SU-DHL-6 (cell line): ENCODE measurements at regions not wholly inside any gene's neighbourhood (a gene's known extent, or its start where the extent isn't known, plus 50 kb on each side); places are given as distances from the start of the nearest gene placed in this dataset.

Source experiments
- EZH2phosphoT487 ChIP-seq: fragments of 200-600 bp; sonication (generic), shearing (Covaris generic); conservative IDR thresholded peaks from 2 replicates; pipeline ENCODE4 v1.6.1; 2018; ENCODE audit warnings: mild to moderate bottlenecking, antibody characterized with exemption, low read length, moderate library complexity, mixed read lengths
- TF ChIP-seq, protein P1 (sequence below): fragments of 200-600 bp; sonication (generic); IDR thresholded peaks from one replicate; pipeline ENCODE4 v1.5.1; 2017; ENCODE audit warnings: antibody characterized with exemption, mild to moderate bottlenecking, low read length, moderate library complexity; ENCODE audit not compliant: insufficient read depth, poor library complexity, severe bottlenecking

GRCh38 chr7:131625817-131626372 lies 69.5 kb upstream of the PODXL start:
- TF ChIP-seq, protein P1, sequence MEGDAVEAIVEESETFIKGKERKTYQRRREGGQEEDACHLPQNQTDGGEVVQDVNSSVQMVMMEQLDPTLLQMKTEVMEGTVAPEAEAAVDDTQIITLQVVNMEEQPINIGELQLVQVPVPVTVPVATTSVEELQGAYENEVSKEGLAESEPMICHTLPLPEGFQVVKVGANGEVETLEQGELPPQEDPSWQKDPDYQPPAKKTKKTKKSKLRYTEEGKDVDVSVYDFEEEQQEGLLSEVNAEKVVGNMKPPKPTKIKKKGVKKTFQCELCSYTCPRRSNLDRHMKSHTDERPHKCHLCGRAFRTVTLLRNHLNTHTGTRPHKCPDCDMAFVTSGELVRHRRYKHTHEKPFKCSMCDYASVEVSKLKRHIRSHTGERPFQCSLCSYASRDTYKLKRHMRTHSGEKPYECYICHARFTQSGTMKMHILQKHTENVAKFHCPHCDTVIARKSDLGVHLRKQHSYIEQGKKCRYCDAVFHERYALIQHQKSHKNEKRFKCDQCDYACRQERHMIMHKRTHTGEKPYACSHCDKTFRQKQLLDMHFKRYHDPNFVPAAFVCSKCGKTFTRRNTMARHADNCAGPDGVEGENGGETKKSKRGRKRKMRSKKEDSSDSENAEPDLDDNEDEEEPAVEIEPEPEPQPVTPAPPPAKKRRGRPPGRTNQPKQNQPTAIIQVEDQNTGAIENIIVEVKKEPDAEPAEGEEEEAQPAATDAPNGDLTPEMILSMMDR: no peak
- TF ChIP-seq EZH2phosphoT487: no peak
